Loucy (cell line): ENCODE measurements at regions not wholly inside any gene's neighbourhood (a gene's known extent, or its start where the extent isn't known, plus 50 kb on each side); places are given as distances from the start of the nearest gene placed in this dataset.

Experiments used
- CTCF ChIP-seq: fragments of 200-600 bp; sonication (generic); conservative IDR thresholded peaks from 2 replicates; pipeline ENCODE4 v1.5.1; 2014; ENCODE audit warnings: mild to moderate bottlenecking, antibody characterized with exemption, low read length
- EZH2phosphoT487 ChIP-seq: fragments of 200-600 bp; IDR thresholded peaks from 2 replicates; pipeline ENCODE4 v1.6.1; 2018; ENCODE audit warnings: antibody characterized with exemption, mild to moderate bottlenecking, moderate library complexity, borderline replicate concordance

GRCh38 chr7:11231190-11231589 is 257.5 kb downstream of the PHF14 start:
- TF ChIP-seq CTCF (no peak), EZH2phosphoT487 (no peak)
